CD14-positive monocyte (primary cell): ENCODE measurements at regions not wholly inside any gene's neighbourhood (a gene's known extent, or its start where the extent isn't known, plus 50 kb on each side); places are given as distances from the start of the nearest gene placed in this dataset.

ENCODE experiments used
- DNase-seq, 3 donors: peaks; one replicate each; pipeline ENCODE4 v3.0.0-alpha.2; 2011 to 2022
- H2AFZ ChIP-seq: 2 replicates; pipeline ENCODE4 v1.6.0; 2012; ENCODE audit warnings: mild to moderate bottlenecking, low read depth, low read length, inconsistent platforms; ENCODE audit not compliant: insufficient read depth, poor library complexity, severe bottlenecking
- H3K27ac ChIP-seq, 2 donors: 1 replicate in 1 of 2; 2 replicates in 1 of 2; pipeline ENCODE4 v1.5.1; 2012 to 2013; ENCODE audit warnings: low read length in 2 of 2, control low read depth in 1 of 2, inconsistent platforms in 1 of 2, low read depth in 1 of 2, mild to moderate bottlenecking in 1 of 2
- H3K27me3 ChIP-seq, 2 donors: one replicate each; pipeline versions ENCODE4 v1.6.0 to v1.6.1; 2011 to 2013; ENCODE audit warnings: low read length in 2 of 2; ENCODE audit not compliant: control insufficient read depth in 2 of 2, insufficient read depth in 2 of 2
- H3K36me3 ChIP-seq, 2 donors: replicated peaks in 1 of 2; 1 replicate in 1 of 2; 2 replicates in 1 of 2; pipeline versions ENCODE4 v1.5.1 to v1.6.1; 2012 to 2013; ENCODE audit warnings: low read length in 2 of 2, control low read depth in 1 of 2, inconsistent platforms in 1 of 2, mild to moderate bottlenecking in 1 of 2; ENCODE audit not compliant: insufficient read depth in 2 of 2, control insufficient read depth in 1 of 2
- H3K4me1 ChIP-seq, 2 donors: 1 replicate in 1 of 2; 2 replicates in 1 of 2; pipeline versions ENCODE4 v1.5.1 to v1.6.1; 2012 to 2013; ENCODE audit warnings: low read length in 2 of 2, control low read depth in 1 of 2, inconsistent platforms in 1 of 2, mild to moderate bottlenecking in 1 of 2, moderate library complexity in 1 of 2; ENCODE audit not compliant: insufficient read depth in 2 of 2, control insufficient read depth in 1 of 2
- H3K4me2 ChIP-seq: replicated peaks from 2 replicates; pipeline ENCODE3; 2012; ENCODE audit warnings: low read length, moderate library complexity, mild to moderate bottlenecking; ENCODE audit not compliant: poor library complexity, severe bottlenecking; ENCODE audit errors: extremely low read depth
- H3K4me3 ChIP-seq, 3 experiments: fragments of 200-600 bp in 1 of 3; sonication (generic) in 1 of 3; replicated peaks in 1 of 3; 1 replicate in 2 of 3; 2 replicates in 1 of 3; pipeline ENCODE4 v1.5.1; 2011 to 2013; ENCODE audit warnings: low read length in 3 of 3, mild to moderate bottlenecking in 3 of 3, control low read depth in 2 of 3, low read depth in 2 of 3, inconsistent platforms in 1 of 3, moderate library complexity in 1 of 3
- H3K79me2 ChIP-seq: 2 replicates; pipeline ENCODE4 v1.6.0; 2012; ENCODE audit warnings: mild to moderate bottlenecking, control low read depth, inconsistent platforms, low read length, moderate library complexity; ENCODE audit not compliant: insufficient read depth
- H3K9ac ChIP-seq: 2 replicates; pipeline ENCODE4 v1.6.0; 2017; ENCODE audit warnings: low read length, mild to moderate bottlenecking; ENCODE audit not compliant: insufficient read depth, poor library complexity, severe bottlenecking
- H3K9me3 ChIP-seq, 2 donors: replicated peaks in 1 of 2; 1 replicate in 1 of 2; 2 replicates in 1 of 2; pipeline versions ENCODE4 v1.5.1 to v1.6.1; 2012 to 2013; ENCODE audit warnings: low read length in 2 of 2, control low read depth in 1 of 2; ENCODE audit not compliant: control insufficient read depth in 1 of 2, insufficient read depth in 1 of 2
- H4K20me1 ChIP-seq: 2 replicates; pipeline ENCODE4 v1.6.0; 2012; ENCODE audit warnings: mild to moderate bottlenecking, low read length, control low read depth, moderate library complexity; ENCODE audit not compliant: insufficient read depth
- H3K27ac Mint-ChIP-seq, 7 donors: one replicate each; pipeline ENCODE4 v1.8.0; 2020; ENCODE audit warnings: mild to moderate bottlenecking in 7 of 7, mixed read lengths in 7 of 7, moderate library complexity in 6 of 7, inconsistent platforms in 2 of 7
- H3K27me3 Mint-ChIP-seq, 3 donors: one replicate each; pipeline ENCODE4 v1.8.0; 2021 to 2022; ENCODE audit warnings: low read depth in 3 of 3, mild to moderate bottlenecking in 3 of 3, mixed read lengths in 3 of 3, moderate library complexity in 3 of 3, inconsistent platforms in 1 of 3
- H3K36me3 Mint-ChIP-seq, 2 donors: one replicate each; pipeline ENCODE4 v1.8.0; 2020; ENCODE audit warnings: mixed read lengths in 2 of 2, inconsistent platforms in 1 of 2, mild to moderate bottlenecking in 1 of 2
- H3K4me1 Mint-ChIP-seq: one replicate; pipeline ENCODE4 v1.8.0; 2020; ENCODE audit warnings: mild to moderate bottlenecking, mixed read lengths
- H3K4me3 Mint-ChIP-seq, 2 donors: one replicate each; pipeline ENCODE4 v1.8.0; 2020; ENCODE audit warnings: mild to moderate bottlenecking in 2 of 2, mixed read lengths in 2 of 2, moderate library complexity in 1 of 2
- H3K9me3 Mint-ChIP-seq, 7 donors: one replicate each; pipeline ENCODE4 v1.8.0; 2020 to 2022; ENCODE audit warnings: mixed read lengths in 7 of 7, mild to moderate bottlenecking in 6 of 7, moderate library complexity in 6 of 7, inconsistent platforms in 2 of 7
- CTCF ChIP-seq: fragments of 200-600 bp; IDR thresholded peaks from one replicate; pipeline ENCODE4 v1.8.0; 2022; ENCODE audit warnings: antibody characterized with exemption, mild to moderate bottlenecking
- WGBS: methylation state at CpG from one replicate; pipeline ENCODE4 v1.1.5; 2013; ENCODE audit warnings: missing lambda C conversion rate; ENCODE audit not compliant: insufficient coverage; 5-methylcytosine and 5-hydroxymethylcytosine counted together
- intact Hi-C, 2 donors: fragments of 100-400 bp; cut with micrococcal nuclease; formaldehyde crosslinking; loops; one replicate each; pipeline versions ENCODE4 v1.15.0 to v1.15.1; 2023

- peaks cover 14 to 15% of the 10 kb centered on the region in 2 donors for H3K4me1 ChIP-seq
- Mint-ChIP-seq H3K4me1 (peaks cover 17% of the 10 kb centered on the region), H3K36me3 (peaks cover 0 to 3% of the 10 kb centered on the region in 2 donors), H3K9me3 (peaks cover 19 to 32% (median 30%) of the 10 kb centered on the region in 7 donors), H3K4me3 (no peak overlapping the region), H3K27ac (no peak overlapping the region), H3K27me3 (peaks cover 3 to 7% (median 6%) of the 10 kb centered on the region in 3 donors)
- H3K36me3 ChIP-seq, result no peaks in the 10 kb centered on the region
- no peak overlapping the region for H3K4me3 ChIP-seq
- H2AFZ ChIP-seq, result no peak overlapping the region
- DNase-seq, result no peak
- no peaks in the 10 kb centered on the region for H3K79me2 ChIP-seq
- no peak for TF ChIP-seq CTCF
- no peak overlapping the region for H3K27ac ChIP-seq
- no peaks in the 10 kb centered on the region for H4K20me1 ChIP-seq
- no peak overlapping the region for H3K4me2 ChIP-seq
- H3K9ac ChIP-seq, result no peak overlapping the region
- H3K27me3 ChIP-seq, result no peaks in the 10 kb centered on the region
- intact Hi-C loops, result loop anchor here in 1 of 2 donors (10.0 kb wide), 1 partner anchor 47 kb away; no protein-coding TSS in a partner anchor
- H3K9me3 ChIP-seq, result peaks cover 15 to 16% of the 10 kb centered on the region in 2 donors
- WGBS, result 92% methylated on average over 6 of the region's 6 CpGs
Measured at GRCh38 chr20:4617484-4617883, 68.8 kb upstream of the PRNP start.

- no peak overlapping the region for H3K27ac ChIP-seq
- intact Hi-C loops, result loop anchor here in 1 of 2 donors (10.0 kb wide), 1 partner anchor 48 kb away; no protein-coding TSS in a partner anchor
- no peak for TF ChIP-seq CTCF
- peaks cover 3 to 6% (median 5%) of the 10 kb centered on the region in 3 donors for H3K27me3 Mint-ChIP-seq
- no peak overlapping the region for H3K4me3 Mint-ChIP-seq
- no peaks in the 10 kb centered on the region for H4K20me1 ChIP-seq
- WGBS, result 100% methylated on average over 2 of the region's 2 CpGs
- no peak overlapping the region for H3K4me3 ChIP-seq
- no peak overlapping the region for H2AFZ ChIP-seq
- H3K36me3 ChIP-seq, result no peaks in the 10 kb centered on the region
- H3K4me1 ChIP-seq, result peaks cover 14 to 15% of the 10 kb centered on the region in 2 donors
- H3K27ac Mint-ChIP-seq, result no peak overlapping the region
- H3K9me3 Mint-ChIP-seq, result peaks cover 15 to 28% (median 27%) of the 10 kb centered on the region in 7 donors
- no peaks in the 10 kb centered on the region for H3K79me2 ChIP-seq
- no peak overlapping the region for H3K4me2 ChIP-seq
- H3K4me1 Mint-ChIP-seq, result peaks cover 17% of the 10 kb centered on the region
- no peak for DNase-seq
- peaks cover 0 to 3% of the 10 kb centered on the region in 2 donors for H3K36me3 Mint-ChIP-seq
- H3K9ac ChIP-seq, result no peak overlapping the region
- H3K9me3 ChIP-seq, result peaks cover 15 to 16% of the 10 kb centered on the region in 2 donors
- no peaks in the 10 kb centered on the region for H3K27me3 ChIP-seq
Measured at GRCh38 chr20:4617019-4617418, 69.2 kb upstream of the PRNP start.
